Astrocyte of the spinal cord (primary cell): ENCODE measurements at regions not wholly inside any gene's neighbourhood (a gene's known extent, or its start where the extent isn't known, plus 50 kb on each side); places are given as distances from the start of the nearest gene placed in this dataset.
"Not testable (repeated sequence)": the region's sequence is repeated elsewhere in the genome, so short reads cannot be mapped to it uniquely, and the experiment has no call there.

ENCODE experiments used
- DNase-seq: peaks from one replicate; pipeline ENCODE4 v3.0.0; 2011; ENCODE audit warnings: low read depth, low spot score
- H3K4me3 ChIP-seq: 2 replicates; pipeline ENCODE4 v1.5.1; 2011; ENCODE audit warnings: low read depth, mild to moderate bottlenecking, low read length, moderate library complexity
- CTCF ChIP-seq: IDR thresholded peaks from 2 replicates; pipeline ENCODE4 v1.5.1; 2012; ENCODE audit warnings: low read depth, mild to moderate bottlenecking, low read length, inconsistent platforms
- in situ Hi-C: cut with HindIII; loops from 2 replicates; pipeline ENCODE4 v1.10.0; 2017; ENCODE audit warnings: low sequenced_read_pairs

- no peak for DNase-seq
- TF ChIP-seq CTCF, result no peak
- H3K4me3 ChIP-seq, result no peak overlapping the region
- in situ Hi-C loops, result no loop called here
Measured at GRCh38 chr10:55519264-55519663, 718.2 kb upstream of the PCDH15 start.

- DNase-seq, H3K4me3 ChIP-seq, in situ Hi-C loops: not testable (repeated sequence)
Measured at GRCh38 chr10:55518416-55518815, 717.4 kb upstream of the PCDH15 start.

- H3K4me3 ChIP-seq, result no peak overlapping the region
- DNase-seq, result no peak
- no peak for TF ChIP-seq CTCF
- in situ Hi-C loops, result no loop called here
Measured at GRCh38 chr10:55509168-55509567, 708.1 kb upstream of the PCDH15 start.

- peak; percentile 66 for TF ChIP-seq CTCF
- DNase-seq, result peak; percentile 19
- in situ Hi-C loops, result no loop called here
- no peak overlapping the region for H3K4me3 ChIP-seq
Measured at GRCh38 chr10:55500931-55501559, 700.0 kb upstream of the PCDH15 start.

- no peak overlapping the region for H3K4me3 ChIP-seq
- no peak for DNase-seq
- no peak for TF ChIP-seq CTCF
- in situ Hi-C loops, result no loop called here
Measured at GRCh38 chr10:55497893-55498499, 697.0 kb upstream of the PCDH15 start.

GRCh38 chr10:55495555-55495954 is 694.5 kb upstream of the PCDH15 start:
- no peak for DNase-seq
- in situ Hi-C loops, result no loop called here
- TF ChIP-seq CTCF, result no peak
- no peak overlapping the region for H3K4me3 ChIP-seq

GRCh38 chr10:55491712-55492111 is 690.7 kb upstream of the PCDH15 start:
- in situ Hi-C loops, result no loop called here
- TF ChIP-seq CTCF, result no peak
- DNase-seq, result no peak
- H3K4me3 ChIP-seq, result no peak overlapping the region
